ENCODE measurements at regions not wholly inside any gene's neighbourhood (a gene's known extent, or its start where the extent isn't known, plus 50 kb on each side); places are given as distances from the start of the nearest gene placed in this dataset.

- Histone ChIP-seq H3K4me1 (ENCODE audit: insufficient read depth, low read length, poor library complexity, severe bottlenecking) (no peaks in the 10 kb centered on the region), H3F3A (ENCODE audit: low read depth) (no peaks in the 10 kb centered on the region), H3K36me3 (ENCODE audit: insufficient read depth, low read length) (no peaks in the 10 kb centered on the region), H4K20me1 (ENCODE audit: insufficient read depth, low read length, poor library complexity, severe bottlenecking) (no peaks in the 10 kb centered on the region), H3K4me2 (ENCODE audit: low read depth, low read length, poor library complexity, severe bottlenecking) (no peak overlapping the region), H3K9me3 (ENCODE audit: insufficient read depth, low read depth, low read length) (0 out of 2 replicates have a peak, but pooled peaks cover 3% of the 10 kb centered on the region), H3K27me3 (ENCODE audit: insufficient read depth, low read length, poor library complexity, severe bottlenecking) (no peaks in the 10 kb centered on the region), H3K9me2 (replicated peaks; ENCODE audit: low read depth, low read length) (no peaks in the 10 kb centered on the region), H2AFZ (ENCODE audit: low read length) (no peak overlapping the region), H3K79me2 (ENCODE audit: insufficient read depth, low read length) (no peaks in the 10 kb centered on the region), H3K9ac (ENCODE audit: low read depth, low read length, poor library complexity, severe bottlenecking) (no peak overlapping the region), H3K4me3 (ENCODE audit: low read length, poor library complexity, severe bottlenecking) (no peak overlapping the region)
- no peak for TF ChIP-seq EZH2phosphoT487 (IDR thresholded peaks at IDR 0.05; ENCODE audit: borderline replicate concordance)
- TF ChIP-seq CTCF (conservative IDR thresholded peaks at IDR 0.05; ENCODE audit: low read length): no peak
These were observed 376.3 kb upstream of the LCORL start for GRCh38 chr4:18397681-18398390.

- no peak overlapping the region for H2AFZ ChIP-seq (ENCODE audit: low read length)
- H3K4me3 ChIP-seq (ENCODE audit: low read length, poor library complexity, severe bottlenecking): no peak overlapping the region
- no peaks in the 10 kb centered on the region for H3K4me1 ChIP-seq (ENCODE audit: insufficient read depth, low read length, poor library complexity, severe bottlenecking)
- TF ChIP-seq EZH2phosphoT487 (IDR thresholded peaks at IDR 0.05; ENCODE audit: borderline replicate concordance) (no peak), CTCF (conservative IDR thresholded peaks at IDR 0.05; ENCODE audit: low read length) (no peak)
- H3K4me2 ChIP-seq (ENCODE audit: low read depth, low read length, poor library complexity, severe bottlenecking): no peak overlapping the region
- no peaks in the 10 kb centered on the region for H4K20me1 ChIP-seq (ENCODE audit: insufficient read depth, low read length, poor library complexity, severe bottlenecking)
- no peaks in the 10 kb centered on the region for H3K27me3 ChIP-seq (ENCODE audit: insufficient read depth, low read length, poor library complexity, severe bottlenecking)
- no peak overlapping the region for H3K9ac ChIP-seq (ENCODE audit: low read depth, low read length, poor library complexity, severe bottlenecking)
- no peaks in the 10 kb centered on the region for H3K79me2 ChIP-seq (ENCODE audit: insufficient read depth, low read length)
- no peaks in the 10 kb centered on the region for H3F3A ChIP-seq (ENCODE audit: low read depth)
- no peaks in the 10 kb centered on the region for H3K36me3 ChIP-seq (ENCODE audit: insufficient read depth, low read length)
- H3K9me2 ChIP-seq (replicated peaks; ENCODE audit: low read depth, low read length): no peaks in the 10 kb centered on the region
- 0 out of 2 replicates have a peak, but pooled peaks cover 3% of the 10 kb centered on the region for H3K9me3 ChIP-seq (ENCODE audit: insufficient read depth, low read depth, low read length)
These were observed 373.1 kb upstream of the LCORL start for GRCh38 chr4:18394656-18395055.

- Histone ChIP-seq H3K9me3 (ENCODE audit: insufficient read depth, low read depth, low read length) (no peaks in the 10 kb centered on the region), H3K79me2 (ENCODE audit: insufficient read depth, low read length) (no peaks in the 10 kb centered on the region), H3K4me2 (ENCODE audit: low read depth, low read length, poor library complexity, severe bottlenecking) (no peak overlapping the region), H2AFZ (ENCODE audit: low read length) (no peak overlapping the region), H3K9ac (ENCODE audit: low read depth, low read length, poor library complexity, severe bottlenecking) (no peak overlapping the region), H3K4me1 (ENCODE audit: insufficient read depth, low read length, poor library complexity, severe bottlenecking) (no peaks in the 10 kb centered on the region), H3K27me3 (ENCODE audit: insufficient read depth, low read length, poor library complexity, severe bottlenecking) (no peaks in the 10 kb centered on the region), H3K36me3 (ENCODE audit: insufficient read depth, low read length) (no peaks in the 10 kb centered on the region), H3K4me3 (ENCODE audit: low read length, poor library complexity, severe bottlenecking) (no peak overlapping the region), H3F3A (ENCODE audit: low read depth) (no peaks in the 10 kb centered on the region), H4K20me1 (ENCODE audit: insufficient read depth, low read length, poor library complexity, severe bottlenecking) (no peaks in the 10 kb centered on the region), H3K9me2 (replicated peaks; ENCODE audit: low read depth, low read length) (no peaks in the 10 kb centered on the region)
- TF ChIP-seq EZH2phosphoT487 (IDR thresholded peaks at IDR 0.05; ENCODE audit: borderline replicate concordance): no peak
- TF ChIP-seq CTCF (conservative IDR thresholded peaks at IDR 0.05; ENCODE audit: low read length): no peak
These were observed 369.8 kb upstream of the LCORL start for GRCh38 chr4:18391354-18391728.

All from Loucy (cell line).